NT2/D1 (cell line): ENCODE measurements at regions not wholly inside any gene's neighbourhood (a gene's known extent, or its start where the extent isn't known, plus 50 kb on each side); places are given as distances from the start of the nearest gene placed in this dataset.

Experiments
- YY1 ChIP-seq: IDR thresholded peaks from 2 replicates; pipeline ENCODE4 v1.6.1; 2011; ENCODE audit not compliant: insufficient read length, insufficient read depth
- ZNF274 ChIP-seq: IDR thresholded peaks from 2 replicates; pipeline ENCODE4 v1.6.1; 2011; ENCODE audit warnings: mild to moderate bottlenecking, low read depth, low read length

DNA sequence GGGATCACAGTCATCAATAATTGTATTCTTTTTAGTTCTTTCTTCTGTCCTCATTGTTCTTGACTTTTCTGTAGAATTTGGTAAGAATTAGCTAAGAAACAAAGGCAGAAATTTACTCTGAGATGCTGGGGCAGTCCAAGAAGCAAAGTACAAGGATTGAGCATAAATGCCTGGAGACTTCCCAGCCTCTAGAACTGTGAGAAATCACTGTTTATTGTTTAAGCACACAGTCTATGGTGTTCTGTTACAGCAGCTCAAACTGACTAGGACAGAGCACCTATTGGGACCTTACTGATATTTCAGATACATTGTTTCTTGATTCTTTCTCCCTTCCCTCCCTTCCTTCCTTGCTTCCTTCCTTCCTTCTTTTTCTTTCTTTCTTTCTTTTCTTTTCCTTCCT lies 192.7 kb upstream of the SLC35B3 start:
- TF ChIP-seq YY1: no peak
- TF ChIP-seq ZNF274: no peak
